HUES64 (cell line): ENCODE measurements at regions not wholly inside any gene's neighbourhood (a gene's known extent, or its start where the extent isn't known, plus 50 kb on each side); places are given as distances from the start of the nearest gene placed in this dataset.
"Not testable (repeated sequence)": the region's sequence is repeated elsewhere in the genome, so short reads cannot be mapped to it uniquely, and the experiment has no call there.

Experiments used
- H3K27ac ChIP-seq: 2 replicates; pipeline ENCODE4 v1.7.0; 2013; ENCODE audit warnings: low read depth, low read length, inconsistent platforms
- H3K27me3 ChIP-seq: 2 replicates; pipeline ENCODE4 v1.6.1; 2013; ENCODE audit warnings: mild to moderate bottlenecking, low read length; ENCODE audit not compliant: insufficient read depth
- H3K36me3 ChIP-seq: 2 replicates; pipeline ENCODE4 v1.6.1; 2013; ENCODE audit warnings: mild to moderate bottlenecking, low read length; ENCODE audit not compliant: insufficient read depth
- H3K4me1 ChIP-seq: 2 replicates; pipeline ENCODE4 v1.6.1; 2013; ENCODE audit warnings: mild to moderate bottlenecking, low read length, moderate library complexity; ENCODE audit not compliant: insufficient read depth
- H3K4me3 ChIP-seq: 2 replicates; pipeline ENCODE4 v1.5.1; 2013; ENCODE audit warnings: mild to moderate bottlenecking, low read length, moderate library complexity
- H3K9ac ChIP-seq: 2 replicates; pipeline ENCODE4 v1.6.1; 2013; ENCODE audit warnings: mild to moderate bottlenecking, low read depth, low read length
- H3K9me3 ChIP-seq: 2 replicates; pipeline ENCODE4 v1.6.1; 2013; ENCODE audit warnings: low read depth, low read length; ENCODE audit not compliant: insufficient read depth
- WGBS: fragments of 150-250, 120-280 bp; methylation state at CpG from one replicate; pipeline ENCODE4 v1.1.7; 2013; ENCODE audit warnings: missing lambda C conversion rate; 5-methylcytosine and 5-hydroxymethylcytosine counted together

- peaks cover 12% of the 10 kb centered on the region for H3K4me1 ChIP-seq
- WGBS, result 91% methylated on average over 2 of the region's 2 CpGs
- H3K36me3 ChIP-seq, result no peaks in the 10 kb centered on the region
- no peak overlapping the region for H3K27ac ChIP-seq
- H3K9ac ChIP-seq, result no peak overlapping the region
- H3K4me3 ChIP-seq, result no peak overlapping the region
- no peaks in the 10 kb centered on the region for H3K9me3 ChIP-seq
- 0 out of 2 replicates have a peak, but pooled peaks cover 4% of the 10 kb centered on the region for H3K27me3 ChIP-seq
Observed at GRCh38 chr18:10133516-10133915, 219.7 kb downstream of the VAPA start.

GRCh38 chr18:10134204-10134603 is 220.4 kb downstream of the VAPA start:
- no peak overlapping the region for H3K27ac ChIP-seq
- no peaks in the 10 kb centered on the region for H3K36me3 ChIP-seq
- 0 out of 2 replicates have a peak, but pooled peaks cover 4% of the 10 kb centered on the region for H3K27me3 ChIP-seq
- no peaks in the 10 kb centered on the region for H3K9me3 ChIP-seq
- no peak overlapping the region for H3K9ac ChIP-seq
- 94% methylated on average over 14 of the region's 14 CpGs for WGBS
- H3K4me1 ChIP-seq, result peaks cover 12% of the 10 kb centered on the region
- no peak overlapping the region for H3K4me3 ChIP-seq

- not testable (repeated sequence) for H3K9ac ChIP-seq, H3K36me3 ChIP-seq, H3K27ac ChIP-seq, H3K4me3 ChIP-seq, H3K9me3 ChIP-seq, H3K27me3 ChIP-seq
- peaks cover 16% of the 10 kb centered on the region for H3K4me1 ChIP-seq
- WGBS, result 74% methylated on average over 3 of the region's 3 CpGs
Observed at GRCh38 chr18:10134749-10135148, 220.9 kb downstream of the VAPA start.

GRCh38 chr18:10135302-10135926 is 221.6 kb downstream of the VAPA start:
- Histone ChIP-seq H3K27ac (no peak overlapping the region), H3K4me1 (peaks cover 23% of the 10 kb centered on the region), H3K9ac (no peak overlapping the region), H3K36me3 (no peaks in the 10 kb centered on the region), H3K9me3 (no peaks in the 10 kb centered on the region), H3K4me3 (no peak overlapping the region), H3K27me3 (no peaks in the 10 kb centered on the region)
- 89% methylated on average over 3 of the region's 3 CpGs for WGBS

GRCh38 chr18:10138719-10139118 is 224.9 kb downstream of the VAPA start:
- Histone ChIP-seq H3K9me3 (no peaks in the 10 kb centered on the region), H3K9ac (no peak overlapping the region), H3K4me1 (peaks cover 23% of the 10 kb centered on the region), H3K36me3 (no peaks in the 10 kb centered on the region), H3K27ac (no peak overlapping the region), H3K4me3 (no peak overlapping the region), H3K27me3 (no peaks in the 10 kb centered on the region)
- WGBS, result 100% methylated on average over 2 of the region's 3 CpGs

GRCh38 chr18:10139783-10140410 is 226.1 kb downstream of the VAPA start:
- no peaks in the 10 kb centered on the region for H3K27me3 ChIP-seq
- WGBS, result 90% methylated on average over 7 of the region's 7 CpGs
- H3K4me1 ChIP-seq, result peaks cover 23% of the 10 kb centered on the region
- no peaks in the 10 kb centered on the region for H3K9me3 ChIP-seq
- H3K4me3 ChIP-seq, result no peak overlapping the region
- H3K36me3 ChIP-seq, result no peaks in the 10 kb centered on the region
- H3K27ac ChIP-seq, result peak overlapping the region; percentile 49; the same call in 1 of the 2 replicates
- H3K9ac ChIP-seq, result no peak overlapping the region

- no peaks in the 10 kb centered on the region for H3K27me3 ChIP-seq
- H3K4me3 ChIP-seq, result no peak overlapping the region
- H3K9ac ChIP-seq, result no peak overlapping the region
- H3K9me3 ChIP-seq, result no peaks in the 10 kb centered on the region
- peaks cover 23% of the 10 kb centered on the region for H3K4me1 ChIP-seq
- H3K36me3 ChIP-seq, result no peaks in the 10 kb centered on the region
- WGBS, result 48% methylated on average over 7 of the region's 7 CpGs
- peak overlapping the region; percentile 49; the same call in 1 of the 2 replicates for H3K27ac ChIP-seq
Observed at GRCh38 chr18:10140461-10141282, 226.9 kb downstream of the VAPA start.

GRCh38 chr18:10141559-10141958 is 227.7 kb downstream of the VAPA start:
- Histone ChIP-seq H3K4me1 (peaks cover 23% of the 10 kb centered on the region), H3K27me3 (no peaks in the 10 kb centered on the region), H3K27ac (peak overlapping the region; percentile 34; the same call in 1 of the 2 replicates), H3K36me3 (no peaks in the 10 kb centered on the region), H3K9me3 (no peaks in the 10 kb centered on the region), H3K9ac (no peak overlapping the region), H3K4me3 (no peak overlapping the region)
- WGBS, result 93% methylated on average over 7 of the region's 7 CpGs

GRCh38 chr18:10142056-10142455 is 228.2 kb downstream of the VAPA start:
- WGBS, result 94% methylated on average over 7 of the region's 7 CpGs
- Histone ChIP-seq H3K27ac (no peak overlapping the region), H3K4me1 (peaks cover 23% of the 10 kb centered on the region), H3K9me3 (no peaks in the 10 kb centered on the region), H3K4me3 (no peak overlapping the region), H3K9ac (no peak overlapping the region), H3K27me3 (no peaks in the 10 kb centered on the region), H3K36me3 (no peaks in the 10 kb centered on the region)

- H3K4me1 ChIP-seq, result peaks cover 23% of the 10 kb centered on the region
- 78% methylated on average over 13 of the region's 14 CpGs for WGBS
- H3K4me3 ChIP-seq, result no peak overlapping the region
- H3K9ac ChIP-seq, result no peak overlapping the region
- H3K27me3 ChIP-seq, result no peaks in the 10 kb centered on the region
- no peaks in the 10 kb centered on the region for H3K9me3 ChIP-seq
- H3K36me3 ChIP-seq, result no peaks in the 10 kb centered on the region
- H3K27ac ChIP-seq, result no peak overlapping the region
Observed at GRCh38 chr18:10142496-10143160, 228.8 kb downstream of the VAPA start.

- 97% methylated on average over 2 of the region's 3 CpGs for WGBS
Observed at GRCh38 chr18:10143596-10143995, 229.8 kb downstream of the VAPA start.

More at GRCh38 chr18:10143596-10143995, 229.8 kb downstream of the VAPA start:
- no peaks in the 10 kb centered on the region for H3K9me3 ChIP-seq
- H3K27me3 ChIP-seq, result no peaks in the 10 kb centered on the region
- H3K27ac ChIP-seq, result no peak overlapping the region
- peaks cover 23% of the 10 kb centered on the region for H3K4me1 ChIP-seq
- H3K36me3 ChIP-seq, result no peaks in the 10 kb centered on the region
- H3K4me3 ChIP-seq, result no peak overlapping the region
- no peak overlapping the region for H3K9ac ChIP-seq
